ENCODE measurements at regions not wholly inside any gene's neighbourhood (a gene's known extent, or its start where the extent isn't known, plus 50 kb on each side); places are given as distances from the start of the nearest gene placed in this dataset.

DNA sequence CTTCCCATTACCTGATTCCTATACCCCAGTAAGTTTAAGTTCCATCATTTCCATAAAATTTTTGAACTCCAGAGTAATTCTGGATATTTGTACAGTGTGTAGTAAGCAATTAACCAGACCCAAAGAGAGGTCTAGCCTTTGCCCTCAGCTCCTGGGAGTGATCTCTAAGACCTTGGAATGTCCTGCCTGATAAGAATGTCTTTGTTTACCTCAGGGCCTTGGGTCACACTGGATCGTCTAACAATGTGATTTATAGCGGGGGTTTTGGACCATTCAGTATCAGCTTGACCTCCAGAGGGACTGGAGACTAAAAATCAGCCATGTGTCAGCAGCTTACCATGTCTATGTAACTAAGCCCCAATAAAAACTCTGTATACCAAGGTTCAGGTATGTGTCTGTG, 330.9 kb upstream of the PPP1R2C start:
- no peak overlapping the region for H3K4me3 ChIP-seq (ENCODE audit: low read length)
- TF ChIP-seq, protein P1, sequence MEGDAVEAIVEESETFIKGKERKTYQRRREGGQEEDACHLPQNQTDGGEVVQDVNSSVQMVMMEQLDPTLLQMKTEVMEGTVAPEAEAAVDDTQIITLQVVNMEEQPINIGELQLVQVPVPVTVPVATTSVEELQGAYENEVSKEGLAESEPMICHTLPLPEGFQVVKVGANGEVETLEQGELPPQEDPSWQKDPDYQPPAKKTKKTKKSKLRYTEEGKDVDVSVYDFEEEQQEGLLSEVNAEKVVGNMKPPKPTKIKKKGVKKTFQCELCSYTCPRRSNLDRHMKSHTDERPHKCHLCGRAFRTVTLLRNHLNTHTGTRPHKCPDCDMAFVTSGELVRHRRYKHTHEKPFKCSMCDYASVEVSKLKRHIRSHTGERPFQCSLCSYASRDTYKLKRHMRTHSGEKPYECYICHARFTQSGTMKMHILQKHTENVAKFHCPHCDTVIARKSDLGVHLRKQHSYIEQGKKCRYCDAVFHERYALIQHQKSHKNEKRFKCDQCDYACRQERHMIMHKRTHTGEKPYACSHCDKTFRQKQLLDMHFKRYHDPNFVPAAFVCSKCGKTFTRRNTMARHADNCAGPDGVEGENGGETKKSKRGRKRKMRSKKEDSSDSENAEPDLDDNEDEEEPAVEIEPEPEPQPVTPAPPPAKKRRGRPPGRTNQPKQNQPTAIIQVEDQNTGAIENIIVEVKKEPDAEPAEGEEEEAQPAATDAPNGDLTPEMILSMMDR (IDR thresholded peaks at IDR 0.05; ENCODE audit: insufficient read depth, low read depth, low read length, missing control alignments): no peak
- no peak for DNase-seq (ENCODE audit: low read depth)

DNA sequence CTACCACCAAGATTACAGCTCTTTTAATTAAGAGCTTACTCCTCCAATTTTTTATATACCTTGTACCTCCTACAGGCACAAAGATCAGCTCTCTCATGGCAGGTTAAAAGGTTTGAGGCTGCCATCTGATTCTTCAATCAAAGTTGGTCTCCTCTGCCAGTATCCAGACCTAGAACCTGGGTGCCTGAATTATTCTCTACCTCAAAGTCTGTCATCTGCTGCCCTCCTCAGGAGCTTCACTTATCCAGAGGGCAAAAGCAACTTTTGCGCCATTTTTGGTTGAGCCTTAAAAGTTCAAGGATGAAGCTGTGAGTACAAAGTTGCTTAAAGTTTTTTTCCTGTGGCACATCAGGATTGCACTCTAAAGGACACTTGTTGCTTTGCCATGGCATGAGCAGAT, 343.7 kb upstream of the PPP1R2C start:
- H3K4me3 ChIP-seq (ENCODE audit: low read length): no peak overlapping the region
- TF ChIP-seq, protein P1 (IDR thresholded peaks at IDR 0.05; ENCODE audit: insufficient read depth, low read depth, low read length, missing control alignments): peak; percentile 40
- peak; percentile 28 for DNase-seq (ENCODE audit: low read depth)

GRCh38 chrX:43139645-43140044, 361.7 kb upstream of the PPP1R2C start:
- H3K4me3 ChIP-seq (ENCODE audit: low read length): no peak overlapping the region
- DNase-seq (ENCODE audit: low read depth): no peak
- TF ChIP-seq, protein P1 (IDR thresholded peaks at IDR 0.05; ENCODE audit: insufficient read depth, low read depth, low read length, missing control alignments): no peak

- TF ChIP-seq, protein P1 (IDR thresholded peaks at IDR 0.05; ENCODE audit: insufficient read depth, low read depth, low read length, missing control alignments): no peak
- peak; percentile 51 for DNase-seq (ENCODE audit: low read depth)
- no peak overlapping the region for H3K4me3 ChIP-seq (ENCODE audit: low read length)
Measured at GRCh38 chrX:43140582-43140981, 362.6 kb upstream of the PPP1R2C start.

GRCh38 chrX:43141885-43142284, 363.9 kb upstream of the PPP1R2C start:
- TF ChIP-seq, protein P1 (IDR thresholded peaks at IDR 0.05; ENCODE audit: insufficient read depth, low read depth, low read length, missing control alignments): no peak
- no peak for DNase-seq (ENCODE audit: low read depth)
- no peak overlapping the region for H3K4me3 ChIP-seq (ENCODE audit: low read length)

DNA sequence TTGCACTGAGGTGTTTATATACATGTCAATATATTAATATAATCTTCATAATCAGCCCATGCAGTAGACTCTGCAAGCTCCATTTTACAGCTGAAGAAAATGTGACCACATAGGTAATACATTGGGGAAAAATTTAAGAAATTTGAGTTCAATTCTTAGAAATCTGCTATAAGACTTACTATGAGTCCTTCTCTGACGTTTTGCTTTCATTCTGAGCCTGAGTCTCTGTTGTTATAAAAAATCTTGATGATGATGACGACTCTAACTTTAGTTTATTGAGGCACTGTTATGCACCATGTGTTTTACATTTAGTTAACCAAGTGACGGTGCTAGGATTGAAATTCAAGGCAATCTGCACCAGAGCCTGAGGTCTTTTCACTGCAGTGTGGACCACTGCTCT, 370.3 kb upstream of the PPP1R2C start:
- DNase-seq (ENCODE audit: low read depth): no peak
- TF ChIP-seq, protein P1 (IDR thresholded peaks at IDR 0.05; ENCODE audit: insufficient read depth, low read depth, low read length, missing control alignments): no peak

DNA sequence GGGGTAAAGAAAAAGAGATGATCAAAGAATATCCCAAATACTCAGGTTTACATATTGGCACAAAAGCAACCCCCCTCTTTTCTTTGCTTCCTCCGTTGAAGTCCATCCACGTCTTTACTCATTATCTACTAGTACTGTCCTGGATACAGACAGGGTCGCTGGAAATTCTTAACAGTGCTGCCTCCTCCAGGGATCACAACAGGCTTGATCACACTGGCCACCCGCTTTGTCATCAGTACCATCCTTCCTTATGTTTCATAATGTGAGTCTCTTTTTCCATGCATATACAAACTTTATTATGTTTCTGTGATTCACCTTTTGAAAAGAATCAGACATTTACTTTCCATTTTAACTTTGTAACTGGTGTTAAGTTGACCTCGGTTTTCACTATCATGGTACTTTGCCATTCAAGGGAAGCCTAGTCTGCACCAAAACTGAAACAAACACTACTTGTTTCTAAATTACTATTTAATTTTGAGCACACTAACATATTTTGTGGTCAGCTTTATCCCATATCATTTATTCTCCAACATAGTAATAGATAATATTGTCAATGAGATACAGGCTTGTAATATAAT, 387.5 kb upstream of the PPP1R2C start:
- TF ChIP-seq, protein P1 (IDR thresholded peaks at IDR 0.05; ENCODE audit: insufficient read depth, low read depth, low read length, missing control alignments): no peak
- H3K4me3 ChIP-seq (ENCODE audit: low read length): no peak overlapping the region
- no peak for DNase-seq (ENCODE audit: low read depth)

More for the DNA sequence above, 370.3 kb upstream of the PPP1R2C start:
- no peak overlapping the region for H3K4me3 ChIP-seq (ENCODE audit: low read length)

All from epithelial cell of esophagus (primary cell).